HG03442 (cell line): ENCODE measurements at regions not wholly inside any gene's neighbourhood (a gene's known extent, or its start where the extent isn't known, plus 50 kb on each side); places are given as distances from the start of the nearest gene placed in this dataset.
"Not testable (repeated sequence)": the region's sequence is repeated elsewhere in the genome, so short reads cannot be mapped to it uniquely, and the experiment has no call there.

Source experiments
- ATAC-seq: cut with Tn5 transposase; IDR thresholded peaks from one replicate; pipeline ENCODE4 v1.9.1; 2021; ENCODE audit warnings: mild to moderate bottlenecking, moderate library complexity; ENCODE audit not compliant: unreplicated experiment

DNA sequence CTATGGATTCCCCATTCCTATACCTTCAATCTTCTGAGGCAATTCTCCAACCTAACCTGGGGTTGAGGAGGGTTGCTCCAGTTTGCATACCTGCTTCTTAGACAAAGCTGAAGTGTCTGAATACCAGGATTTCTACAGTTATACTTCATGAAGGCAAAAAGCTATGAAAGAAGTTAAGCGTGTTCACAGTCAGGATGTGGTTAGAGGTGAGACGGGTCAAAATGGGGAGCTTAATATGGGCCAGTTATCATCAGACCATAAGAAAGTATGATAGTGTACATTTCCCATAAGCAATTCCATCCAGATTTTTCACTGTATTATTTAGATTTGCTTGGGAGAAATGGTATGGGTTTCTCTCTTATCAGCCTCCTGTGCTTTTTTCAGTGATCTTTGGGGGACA lies 156.9 kb upstream of the FER start:
- ATAC-seq, result no peak

DNA sequence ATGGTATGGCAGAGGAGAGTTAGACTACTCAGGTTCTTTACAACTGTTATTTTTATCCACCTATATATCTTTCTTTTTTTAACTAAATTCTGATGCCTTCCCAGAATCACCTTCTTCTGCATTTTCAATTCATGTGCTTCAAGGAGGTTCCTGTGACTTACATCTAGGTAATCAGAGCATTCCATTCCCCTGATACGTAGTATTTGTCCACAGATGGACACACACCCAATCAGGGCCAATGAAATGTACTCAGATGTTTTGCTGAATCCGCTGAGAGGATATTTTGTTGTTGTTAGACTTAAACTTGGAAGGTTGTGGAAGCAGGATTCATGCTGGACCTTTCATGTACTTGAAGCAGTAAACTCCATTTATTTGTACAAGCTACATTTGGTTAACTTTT lies 159.4 kb upstream of the FER start:
- no peak for ATAC-seq

DNA sequence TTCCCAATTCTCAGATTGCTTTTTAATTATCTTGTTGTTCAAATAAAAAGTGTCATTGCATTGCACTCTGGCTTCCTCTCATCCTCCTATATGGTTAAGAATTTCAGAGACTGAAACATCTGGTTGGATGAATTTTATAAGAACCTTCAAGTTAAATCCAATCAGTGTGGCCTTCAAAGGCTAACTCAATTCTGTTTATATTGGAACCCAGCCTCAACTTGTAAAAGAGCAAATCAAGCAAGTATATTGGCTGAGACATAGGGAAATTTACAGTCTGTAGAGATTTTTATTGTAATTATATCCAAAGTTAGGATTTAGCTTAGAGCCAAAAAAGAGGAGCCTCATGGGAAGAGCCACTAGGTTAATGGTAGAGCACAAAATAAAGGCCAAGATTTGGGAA lies 159.9 kb upstream of the FER start:
- no peak for ATAC-seq

DNA sequence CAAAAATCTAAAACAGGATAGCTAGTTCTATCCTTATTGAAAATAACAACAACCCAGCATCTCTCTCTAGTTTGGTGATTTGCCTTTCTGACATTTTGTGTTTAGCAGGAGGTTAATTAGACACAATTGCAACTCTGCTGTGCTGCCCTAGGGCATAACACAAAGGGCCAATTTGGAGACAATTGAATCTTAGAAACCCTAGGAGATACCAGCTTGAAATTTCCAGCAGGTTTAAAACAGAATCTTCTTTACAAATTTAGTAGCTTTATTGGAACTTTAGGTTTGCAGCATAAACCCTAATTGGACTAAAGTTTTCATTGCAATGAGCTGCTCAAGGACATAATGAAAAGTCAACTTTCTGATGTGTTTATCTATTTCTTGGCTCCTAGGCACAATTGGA lies 166.7 kb upstream of the FER start:
- ATAC-seq, result no peak

DNA sequence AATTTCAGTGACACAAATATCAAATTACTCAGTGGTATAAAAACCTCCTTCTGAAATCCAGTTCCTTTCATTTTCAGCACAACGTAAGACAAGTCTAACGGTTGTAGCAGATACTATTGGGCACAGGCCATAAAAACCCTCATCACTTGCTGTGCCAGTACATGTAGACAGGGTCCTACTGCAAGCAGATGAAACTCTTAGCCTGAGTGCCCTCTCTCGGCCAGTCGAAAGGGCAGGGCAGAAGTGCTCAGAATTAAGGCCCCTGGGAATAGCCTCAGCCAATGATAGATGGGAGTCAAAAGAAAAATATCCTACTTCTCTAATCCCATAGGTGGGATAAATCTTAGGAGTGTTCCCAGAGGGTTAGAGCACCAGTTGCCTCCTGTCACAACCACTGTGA lies 168.5 kb upstream of the FER start:
- ATAC-seq, result no peak

DNA sequence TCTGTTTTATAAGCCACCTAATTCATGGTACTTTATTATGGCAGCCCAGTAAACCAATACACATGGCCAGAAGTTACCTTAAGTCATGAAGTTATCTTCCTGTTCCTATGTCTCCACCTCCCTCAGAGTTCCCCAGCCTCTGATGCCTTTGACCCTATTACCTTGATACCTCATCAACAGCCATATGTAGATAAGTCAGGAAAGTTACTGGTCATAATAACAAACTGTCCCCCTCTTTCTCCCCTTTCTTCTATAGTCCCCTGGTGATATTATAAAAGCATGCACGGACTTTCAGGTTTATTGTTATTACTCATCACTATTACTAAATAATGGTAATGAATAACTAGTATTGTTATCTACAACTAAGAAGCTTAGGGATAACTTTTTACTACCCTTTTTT lies 168.9 kb upstream of the FER start:
- no peak for ATAC-seq

DNA sequence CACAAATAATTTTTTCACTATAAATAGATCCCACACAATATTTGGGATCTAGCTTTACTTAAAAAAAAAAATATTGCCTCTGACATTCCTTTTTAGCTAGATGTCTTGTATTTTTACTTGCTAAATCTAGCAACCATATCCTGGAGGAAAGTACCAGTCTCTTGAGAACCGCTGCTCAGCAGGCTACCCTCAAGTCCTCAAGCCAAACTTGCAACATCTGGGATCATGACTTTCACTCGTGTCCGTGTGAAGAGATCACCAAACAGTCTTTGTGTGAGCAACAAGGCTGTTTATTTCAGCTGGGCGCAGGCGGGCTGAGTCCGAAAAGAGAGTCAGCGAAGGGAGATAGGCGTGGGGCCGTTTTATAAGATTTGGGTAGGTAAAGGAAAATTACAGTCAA lies 180.3 kb upstream of the FER start:
- no peak for ATAC-seq

DNA sequence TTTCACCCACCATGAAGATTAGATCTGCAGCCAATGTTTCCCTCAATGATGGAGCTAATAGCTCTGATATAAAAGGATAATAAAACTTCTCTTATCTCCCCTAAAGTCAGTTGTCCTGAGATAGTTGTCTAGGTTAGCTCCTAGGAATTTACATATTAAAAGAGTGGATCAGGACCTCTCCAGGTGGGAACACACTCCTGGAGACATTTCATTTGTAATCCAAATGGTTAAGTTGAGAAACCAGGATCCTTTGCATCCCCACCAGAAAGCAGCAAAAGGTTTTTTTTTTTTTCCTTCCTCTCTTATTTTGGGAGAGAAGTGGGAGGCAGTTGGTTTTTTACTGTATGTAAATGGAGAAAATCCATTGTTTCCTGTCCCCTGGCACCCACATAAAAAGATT lies 182.5 kb upstream of the FBXL17 start:
- ATAC-seq, result no peak

DNA sequence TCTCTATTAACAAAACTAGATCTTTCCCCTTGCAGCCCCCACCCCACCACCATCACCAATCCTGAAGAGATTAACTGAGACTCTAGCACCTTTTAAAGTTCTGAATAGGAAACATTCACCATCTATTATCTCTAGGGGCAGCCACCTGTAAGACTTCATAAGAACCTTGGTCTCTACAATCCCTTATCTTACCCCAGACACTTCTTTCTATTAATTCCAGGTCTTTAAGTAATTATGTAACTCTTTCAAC lies 180.2 kb upstream of the FBXL17 start:
- ATAC-seq, result no peak

DNA sequence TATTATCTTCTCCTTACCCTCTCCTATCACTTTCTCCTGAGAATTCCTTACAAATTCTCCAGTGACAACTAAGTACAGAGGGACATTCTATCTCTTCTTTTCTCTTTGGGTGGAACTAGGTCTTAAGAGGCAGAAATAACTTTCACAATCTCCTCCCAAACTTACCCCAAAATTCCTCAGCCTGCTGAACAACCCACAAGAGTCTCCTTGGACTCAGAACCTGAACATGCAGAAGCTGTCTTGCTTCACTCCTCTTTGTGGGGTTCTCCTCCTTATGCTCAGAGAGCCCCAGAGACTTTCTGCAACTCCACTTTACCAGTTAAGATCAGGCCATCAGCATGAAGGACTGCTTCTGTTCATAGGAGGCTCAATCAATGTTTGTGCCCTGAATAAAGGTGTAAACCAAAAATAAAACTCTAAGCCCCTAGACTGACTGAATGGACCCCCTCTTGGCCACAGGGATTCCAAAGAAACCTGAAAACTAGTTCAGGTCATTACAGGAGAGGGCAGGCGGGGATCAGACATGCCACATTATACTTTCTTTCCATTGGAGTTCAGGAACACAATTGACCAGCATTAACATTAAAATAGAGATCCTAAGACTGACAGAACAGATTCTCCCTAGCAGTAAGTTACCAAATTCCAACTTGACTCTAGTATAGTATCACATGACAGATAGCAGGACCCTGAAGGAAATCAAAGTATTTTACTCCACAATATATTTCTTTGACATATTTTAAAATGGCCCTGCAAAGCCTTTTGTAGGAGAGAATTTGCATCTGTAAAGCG lies 179.7 kb upstream of the FBXL17 start:
- ATAC-seq, result no peak

DNA sequence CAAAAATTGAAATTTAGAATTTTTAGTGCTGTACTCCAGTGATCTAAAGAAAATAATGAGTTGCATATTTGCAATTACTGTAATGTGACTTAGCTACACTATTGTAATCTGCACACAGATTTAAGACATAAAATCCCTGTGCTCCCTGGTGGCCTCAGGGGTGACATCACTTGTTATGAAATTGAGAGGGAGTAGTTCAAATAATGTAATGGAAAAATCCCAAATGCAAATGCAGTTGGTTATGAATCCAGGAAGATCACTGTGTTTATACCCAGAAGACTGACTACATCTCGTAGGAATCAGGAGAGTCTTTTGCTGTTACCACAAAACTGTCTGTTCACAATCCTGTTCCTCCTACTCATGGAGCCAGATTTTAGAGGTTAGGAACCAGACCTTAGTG lies 178.7 kb upstream of the FBXL17 start:
- ATAC-seq, result no peak

DNA sequence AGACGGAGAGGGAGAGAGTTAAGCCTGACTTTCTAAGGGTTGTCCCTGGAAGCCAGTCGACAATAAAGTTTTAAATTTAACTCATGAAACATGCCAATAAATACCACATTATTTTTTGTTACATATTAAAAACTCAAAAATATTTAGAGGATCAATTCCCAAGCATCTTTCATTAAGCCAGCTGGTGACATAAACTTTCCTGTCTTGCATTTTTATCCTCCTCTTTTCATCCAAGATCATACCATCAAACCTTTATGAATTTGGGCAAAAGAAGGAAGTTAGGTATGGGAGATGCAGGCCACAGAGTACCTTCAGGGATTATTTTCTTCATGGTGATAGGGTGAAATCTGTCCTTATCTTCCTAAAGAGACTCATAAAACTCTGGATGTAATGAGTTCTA lies 178.3 kb upstream of the FBXL17 start:
- no peak for ATAC-seq

DNA sequence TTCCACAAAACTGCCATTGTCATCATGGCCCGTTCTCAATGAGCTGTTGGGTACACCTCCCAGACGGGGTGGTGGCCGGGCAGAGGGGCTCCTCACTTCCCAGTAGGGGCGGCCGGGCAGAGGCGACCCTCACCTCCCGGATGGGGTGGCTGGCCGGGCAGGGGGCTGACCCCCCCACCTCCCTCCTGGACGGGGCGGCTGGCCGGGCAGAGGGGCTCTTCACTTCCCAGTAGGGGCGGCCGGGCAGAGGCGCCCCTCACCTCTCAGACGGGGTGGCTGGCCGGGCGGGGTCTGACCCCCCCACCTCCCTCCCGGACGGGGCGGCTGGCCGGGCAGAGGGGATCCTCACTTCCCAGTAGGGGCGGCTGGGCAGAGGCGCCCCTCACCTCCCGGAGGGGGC lies 176.9 kb upstream of the FBXL17 start:
- ATAC-seq, result not testable (repeated sequence)

DNA sequence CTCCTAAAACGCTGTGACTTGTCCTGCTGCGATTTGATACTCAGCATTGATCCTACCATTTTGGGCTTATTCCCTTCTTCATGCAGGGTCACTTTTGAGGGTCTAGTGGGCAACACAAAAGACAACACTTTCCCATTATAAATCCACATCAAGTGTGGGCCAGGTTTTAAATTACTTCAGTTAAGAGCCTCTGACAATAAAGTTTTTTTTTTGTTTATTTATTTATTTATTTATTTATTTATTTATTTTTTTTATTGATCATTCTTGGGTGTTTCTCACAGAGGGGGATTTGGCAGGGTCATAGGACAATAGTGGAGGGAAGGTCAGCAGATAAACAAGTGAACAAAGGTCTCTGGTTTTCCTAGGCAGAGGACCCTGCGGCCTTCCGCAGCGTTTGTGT lies 176.2 kb upstream of the FBXL17 start:
- ATAC-seq, result not testable (repeated sequence)

DNA sequence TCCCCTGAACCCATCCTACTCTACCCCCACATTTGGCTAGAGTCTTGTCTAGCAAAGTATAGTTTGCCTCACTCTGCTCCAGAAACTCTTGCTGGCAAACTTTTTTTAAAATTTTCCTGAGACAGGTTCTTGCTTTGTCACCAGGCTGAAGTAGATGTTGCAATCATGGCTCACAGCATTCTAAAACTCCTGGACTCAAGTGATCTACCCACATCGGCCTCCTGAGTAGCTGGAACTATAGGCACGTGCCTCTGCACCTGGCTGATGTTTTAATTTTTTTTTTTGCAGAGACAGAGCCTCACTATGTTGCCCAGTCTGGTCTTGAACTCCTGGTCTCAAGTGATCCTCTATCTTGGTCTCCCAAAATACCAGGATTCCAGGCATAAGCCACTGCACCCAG lies 175.8 kb upstream of the FBXL17 start:
- ATAC-seq, result no peak

DNA sequence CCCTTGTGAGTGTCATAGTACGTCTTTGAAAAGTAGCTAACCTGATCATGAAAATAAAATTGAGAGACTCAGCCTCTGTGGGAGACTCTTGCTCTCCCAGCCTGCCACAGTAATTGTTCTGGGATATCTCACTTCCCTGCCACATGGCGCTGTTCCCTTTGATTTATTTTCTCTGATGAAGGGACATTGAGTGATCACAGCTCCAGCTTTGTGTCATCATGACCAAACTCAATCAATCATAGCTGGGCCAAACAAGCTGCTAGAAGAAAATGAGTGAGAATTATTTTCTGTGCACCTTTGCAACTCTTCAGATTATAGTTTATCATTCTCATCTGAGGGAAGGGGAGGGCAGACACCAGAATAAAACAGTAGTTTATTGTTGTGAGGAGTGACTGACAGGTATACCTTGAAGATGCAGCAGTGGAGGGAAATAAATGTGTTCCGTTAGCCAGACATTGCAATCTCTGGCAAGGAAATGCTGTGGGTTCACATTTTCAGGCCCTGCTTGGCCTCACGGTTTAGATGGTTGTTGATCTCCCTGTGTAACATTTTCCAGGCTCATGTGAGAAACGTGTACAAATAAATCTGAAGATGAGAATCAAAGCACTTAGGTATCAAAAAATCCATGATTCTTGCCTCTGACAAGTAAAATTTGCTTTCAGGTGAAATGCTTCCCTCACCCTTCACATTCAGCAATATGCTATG lies 174.7 kb upstream of the FBXL17 start:
- no peak for ATAC-seq

DNA sequence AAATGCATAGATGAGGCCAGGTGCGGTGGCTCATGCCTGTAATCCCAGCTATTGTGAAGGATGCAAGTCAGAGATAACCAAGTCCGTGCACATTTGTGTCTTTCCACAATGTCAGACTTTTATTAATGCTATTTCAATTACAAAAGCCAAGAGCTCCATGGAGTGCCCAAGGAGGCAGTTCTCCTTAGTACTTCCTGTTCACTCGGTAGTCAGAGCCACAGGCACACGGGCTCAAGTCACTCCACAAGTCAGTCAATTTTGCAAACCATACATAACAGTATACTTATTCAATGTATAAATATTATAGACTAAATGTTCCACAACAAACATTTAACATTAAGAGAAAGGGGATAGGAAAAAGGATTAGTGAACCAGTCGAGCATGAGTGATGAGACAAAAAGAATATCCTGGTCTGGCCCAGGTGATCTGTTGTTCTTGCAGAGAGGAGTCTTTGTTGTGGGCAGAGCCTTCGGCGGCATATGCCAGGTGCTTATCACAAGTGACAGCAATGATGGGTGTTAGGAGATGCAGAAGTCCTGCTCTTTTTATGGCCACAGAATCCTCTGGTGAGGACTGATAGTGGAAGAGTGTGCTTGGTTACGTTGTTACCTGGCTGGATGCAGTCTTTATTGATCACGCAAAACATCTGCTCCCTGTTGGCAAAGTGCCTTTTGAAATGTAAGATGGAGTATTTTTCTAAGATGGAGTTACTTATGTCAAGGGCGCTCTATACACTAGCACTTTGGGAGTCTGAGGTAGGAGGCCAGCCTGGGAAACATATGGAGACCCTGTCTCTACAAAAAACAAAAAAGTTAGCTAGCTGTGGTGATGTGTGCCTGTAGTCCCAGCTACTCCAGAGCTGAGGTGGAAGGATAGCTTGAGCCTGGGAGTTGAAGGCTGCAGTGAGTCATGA lies 167.0 kb upstream of the FBXL17 start:
- no peak for ATAC-seq

DNA sequence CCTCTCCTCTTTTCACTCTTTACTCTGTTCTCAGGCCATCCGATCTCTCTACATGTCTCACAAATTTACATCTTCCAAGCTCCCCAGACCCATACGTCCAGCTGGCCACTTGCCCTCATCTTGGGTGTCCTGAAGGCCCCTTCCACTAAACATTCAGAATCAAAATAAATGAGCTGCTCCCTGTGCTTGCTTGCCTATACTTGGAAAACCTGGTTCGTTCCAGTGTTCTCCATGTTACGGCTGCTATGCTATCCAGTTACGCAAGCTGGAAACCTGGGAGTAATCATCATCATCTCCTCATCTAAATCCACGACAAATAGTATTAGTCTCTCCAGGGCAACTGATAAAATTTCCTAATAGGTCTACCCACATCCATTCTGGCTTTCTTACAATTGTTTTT lies 165.0 kb upstream of the FBXL17 start:
- ATAC-seq, result no peak

DNA sequence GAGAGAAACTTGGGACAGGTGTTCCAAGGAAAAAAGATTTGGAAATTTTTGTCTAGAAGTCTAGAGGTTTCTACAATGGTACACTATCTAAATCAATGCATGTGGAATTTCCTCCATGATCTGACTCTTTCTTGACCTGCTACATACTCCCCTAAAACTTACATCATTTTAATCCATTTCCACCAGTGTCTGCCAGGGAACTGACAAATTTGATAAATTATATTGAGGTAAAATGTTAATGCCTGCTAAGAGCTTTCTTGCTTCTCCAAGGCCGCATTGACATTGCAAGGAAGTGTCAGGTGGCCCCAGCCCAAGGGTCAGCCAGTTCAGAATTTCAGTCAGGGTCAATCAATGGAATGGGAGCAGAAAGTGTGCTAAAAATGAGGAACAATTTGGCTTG lies 163.4 kb upstream of the FBXL17 start:
- ATAC-seq, result no peak

DNA sequence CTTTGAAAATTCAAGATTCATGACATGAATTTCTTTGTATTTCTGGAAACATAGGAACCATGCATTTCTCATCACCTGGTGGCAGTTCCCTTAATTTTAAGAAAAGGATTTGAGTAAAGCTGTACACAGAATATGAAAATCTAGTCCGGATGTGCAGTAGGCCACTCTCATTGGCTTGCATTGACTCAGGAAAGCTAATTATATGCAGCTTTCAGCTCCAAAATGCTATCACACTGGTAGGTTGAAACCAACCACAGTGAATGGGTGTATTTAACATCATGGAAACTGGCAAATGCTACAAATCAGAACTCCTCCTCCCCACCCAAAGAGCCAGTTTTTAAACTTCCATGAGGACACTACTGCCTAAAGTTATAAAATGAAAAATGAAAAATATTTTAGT lies 161.6 kb upstream of the FBXL17 start:
- ATAC-seq, result peak; percentile 67

DNA sequence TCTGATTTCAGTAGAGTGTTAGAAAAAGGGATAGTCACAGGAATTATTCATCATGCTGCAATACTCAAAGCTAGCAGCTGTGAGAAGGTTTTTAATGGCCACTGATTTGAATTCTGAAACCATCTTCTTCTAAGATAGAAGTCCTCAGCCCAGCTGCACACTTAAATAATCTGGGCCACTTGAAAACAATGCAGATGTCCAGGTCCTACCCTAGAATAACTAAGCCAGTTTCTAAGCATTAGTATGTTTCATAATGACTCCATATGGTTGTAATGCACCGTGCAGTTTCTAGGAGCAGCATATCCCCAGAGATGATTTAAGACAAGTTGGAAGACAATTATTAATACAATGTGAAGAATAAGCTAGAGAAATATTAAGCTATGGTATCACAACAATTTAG lies 159.9 kb upstream of the FBXL17 start:
- peak; percentile 78 for ATAC-seq

DNA sequence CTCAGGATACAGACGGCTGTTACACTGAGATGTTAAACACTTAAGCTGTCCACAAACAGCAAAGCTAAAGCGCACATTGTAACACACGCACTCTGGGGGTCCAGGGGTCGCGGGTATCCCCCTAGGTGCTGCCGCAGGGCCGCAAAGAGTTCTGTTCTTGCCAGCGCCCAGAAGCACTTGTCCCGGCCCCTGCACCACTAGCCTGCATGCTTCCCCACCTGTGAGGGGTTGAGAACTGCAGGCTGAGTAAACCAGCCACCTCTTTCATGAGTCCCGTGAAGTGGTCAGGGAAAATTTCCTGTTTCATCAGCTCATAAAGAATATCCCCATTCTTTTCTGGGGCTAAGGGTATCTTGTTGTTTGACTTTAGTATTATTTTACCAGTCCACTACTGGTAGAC lies 154.4 kb upstream of the FBXL17 start:
- ATAC-seq, result no peak
